Mesodermal cell (in vitro differentiated cells): ENCODE measurements at regions not wholly inside any gene's neighbourhood (a gene's known extent, or its start where the extent isn't known, plus 50 kb on each side); places are given as distances from the start of the nearest gene placed in this dataset.
"Not testable (repeated sequence)": the region's sequence is repeated elsewhere in the genome, so short reads cannot be mapped to it uniquely, and the experiment has no call there.

Experiments used
- H3K27ac ChIP-seq: 2 replicates; pipeline ENCODE4 v1.7.0; 2013; ENCODE audit warnings: mild to moderate bottlenecking, low read depth, low read length, moderate library complexity; ENCODE audit not compliant: severe bottlenecking
- H3K36me3 ChIP-seq: 2 replicates; pipeline ENCODE4 v1.7.1; 2013; ENCODE audit warnings: mild to moderate bottlenecking, low read length, moderate library complexity; ENCODE audit not compliant: control insufficient read depth, insufficient read depth
- H3K4me1 ChIP-seq: one replicate; pipeline ENCODE4 v1.7.1; 2013; ENCODE audit warnings: mild to moderate bottlenecking, low read length; ENCODE audit not compliant: insufficient read depth, control insufficient read depth, poor library complexity, severe bottlenecking
- H3K4me3 ChIP-seq: 2 replicates; pipeline ENCODE4 v1.7.0; 2013; ENCODE audit warnings: low read length, control low read depth, mild to moderate bottlenecking; ENCODE audit not compliant: insufficient read depth, poor library complexity, severe bottlenecking; ENCODE audit errors: extremely low read depth
- H3K9me3 ChIP-seq: 2 replicates; pipeline ENCODE4 v1.7.1; 2013; ENCODE audit warnings: mild to moderate bottlenecking, low read length, moderate library complexity; ENCODE audit not compliant: control insufficient read depth
- WGBS, 2 experiments: methylation state at CpG; one replicate each; pipeline ENCODE4 v1.1.5; 2013; ENCODE audit warnings: missing lambda C conversion rate in 2 of 2; ENCODE audit not compliant: insufficient coverage in 2 of 2; 5-methylcytosine and 5-hydroxymethylcytosine counted together

GRCh38 chr10:78436706-78437406 lies 403.2 kb downstream of the RPS24 start:
- peak overlapping the region; percentile 69 for H3K27ac ChIP-seq
- H3K4me1 ChIP-seq: peaks cover 44% of the 10 kb centered on the region
- H3K9me3 ChIP-seq: no peaks in the 10 kb centered on the region
- H3K4me3 ChIP-seq: no peak overlapping the region
- WGBS, 2 experiments: 91 to 92% methylated on average over 7 of the region's 8 CpGs
- no peaks in the 10 kb centered on the region for H3K36me3 ChIP-seq

GRCh38 chr10:78437407-78437768 lies 403.7 kb downstream of the RPS24 start:
- Histone ChIP-seq H3K36me3 (no peaks in the 10 kb centered on the region), H3K27ac (no peak overlapping the region), H3K4me3 (no peak overlapping the region), H3K4me1 (peaks cover 44% of the 10 kb centered on the region), H3K9me3 (no peaks in the 10 kb centered on the region)
- WGBS, 2 experiments: 90 to 91% methylated on average over 2 to 5 of the region's 5 CpGs

- Histone ChIP-seq H3K27ac (no peak overlapping the region), H3K9me3 (no peaks in the 10 kb centered on the region), H3K4me3 (no peak overlapping the region), H3K36me3 (no peaks in the 10 kb centered on the region), H3K4me1 (peaks cover 41% of the 10 kb centered on the region)
- 66 to 84% methylated on average over 3 to 6 of the region's 9 CpGs for WGBS, 2 experiments
Observed at GRCh38 chr10:78437998-78438906, 404.6 kb downstream of the RPS24 start.

GRCh38 chr10:78438907-78439809 lies 405.5 kb downstream of the RPS24 start:
- no peak overlapping the region for H3K4me3 ChIP-seq
- no peaks in the 10 kb centered on the region for H3K9me3 ChIP-seq
- 90 to 96% methylated on average over 8 to 10 of the region's 12 CpGs for WGBS, 2 experiments
- no peak overlapping the region for H3K27ac ChIP-seq
- H3K36me3 ChIP-seq: no peaks in the 10 kb centered on the region
- peaks cover 32% of the 10 kb centered on the region for H3K4me1 ChIP-seq

- Histone ChIP-seq H3K4me3 (no peak overlapping the region), H3K36me3 (no peaks in the 10 kb centered on the region), H3K27ac (no peak overlapping the region), H3K4me1 (peaks cover 18% of the 10 kb centered on the region), H3K9me3 (no peaks in the 10 kb centered on the region)
- WGBS, 2 experiments: 94% methylated on average over 3 of the region's 4 CpGs; no CpG with 5 or more reads in 1 of the 2 experiments
Observed at GRCh38 chr10:78441010-78441409, 407.3 kb downstream of the RPS24 start.

- Histone ChIP-seq H3K4me3 (no peak overlapping the region), H3K4me1 (peaks cover 11% of the 10 kb centered on the region), H3K27ac (no peak overlapping the region), H3K9me3 (no peaks in the 10 kb centered on the region), H3K36me3 (no peaks in the 10 kb centered on the region)
- WGBS, 2 experiments: 100% methylated on average over 1 to 2 of the region's 5 CpGs
Observed at GRCh38 chr10:78441694-78442093, 408.0 kb downstream of the RPS24 start.

GRCh38 chr10:78442836-78443550 lies 409.3 kb downstream of the RPS24 start:
- Histone ChIP-seq H3K4me3 (no peak overlapping the region), H3K4me1 (no peaks in the 10 kb centered on the region), H3K27ac (no peak overlapping the region), H3K36me3 (no peaks in the 10 kb centered on the region), H3K9me3 (no peaks in the 10 kb centered on the region)
- 88 to 91% methylated on average over 13 of the region's 13 CpGs for WGBS, 2 experiments

GRCh38 chr10:78443900-78444571 lies 410.4 kb downstream of the RPS24 start:
- H3K36me3 ChIP-seq: no peaks in the 10 kb centered on the region
- 92 to 95% methylated on average over 5 to 9 of the region's 11 CpGs for WGBS, 2 experiments
- H3K9me3 ChIP-seq: no peaks in the 10 kb centered on the region
- H3K4me3 ChIP-seq: no peak overlapping the region
- no peaks in the 10 kb centered on the region for H3K4me1 ChIP-seq
- H3K27ac ChIP-seq: no peak overlapping the region

- H3K27ac ChIP-seq, H3K36me3 ChIP-seq, H3K9me3 ChIP-seq, H3K4me3 ChIP-seq, H3K4me1 ChIP-seq: not testable (repeated sequence)
- WGBS, 2 experiments: 100% methylated on average over 1 to 2 of the region's 4 CpGs
Observed at GRCh38 chr10:78444741-78445140, 411.1 kb downstream of the RPS24 start.
